Fibroblast of lung (primary cell): ENCODE measurements at regions not wholly inside any gene's neighbourhood (a gene's known extent, or its start where the extent isn't known, plus 50 kb on each side); places are given as distances from the start of the nearest gene placed in this dataset.
A peak's percentile ranks its signal among the peaks of the same experiment; 100 is the strongest.

Experiments
- DNase-seq, 2 donors: peaks; one replicate each; pipeline versions ENCODE4 v3.0.0 to v3.0.0-alpha.2; 2010; ENCODE audit warnings: low read depth in 2 of 2
- H2AFZ ChIP-seq: 2 replicates; pipeline ENCODE4 v1.5.1; 2012; ENCODE audit warnings: low read length, control low read depth, inconsistent platforms
- H3K27ac ChIP-seq: 2 replicates; pipeline ENCODE4 v1.5.1; 2011; ENCODE audit warnings: low read length, control low read depth; ENCODE audit not compliant: insufficient read depth
- H3K27me3 ChIP-seq: 2 replicates; pipeline ENCODE4 v1.5.1; 2011; ENCODE audit warnings: mild to moderate bottlenecking, low read length; ENCODE audit not compliant: control insufficient read depth, insufficient read depth
- H3K36me3 ChIP-seq: 2 replicates; pipeline ENCODE4 v1.5.1; 2011; ENCODE audit warnings: low read length; ENCODE audit not compliant: control insufficient read depth, insufficient read depth
- H3K4me1 ChIP-seq: 2 replicates; pipeline ENCODE4 v1.5.1; 2011; ENCODE audit warnings: low read length; ENCODE audit not compliant: control insufficient read depth, insufficient read depth; ENCODE audit errors: extremely low read depth
- H3K4me2 ChIP-seq: 2 replicates; pipeline ENCODE4 v1.5.1; 2011; ENCODE audit warnings: low read length, control low read depth; ENCODE audit not compliant: insufficient read depth; ENCODE audit errors: extremely low read depth
- H3K4me3 ChIP-seq, 4 experiments: fragments of 200-600 bp in 1 of 4; sonication (generic) in 1 of 4; replicated peaks in 1 of 4; 2 replicates each; pipeline ENCODE4 v1.5.1; 2011 to 2016; ENCODE audit warnings: low read length in 4 of 4, low read depth in 3 of 4, mild to moderate bottlenecking in 3 of 4, control low read depth in 2 of 4, inconsistent platforms in 1 of 4, mixed read lengths in 1 of 4; ENCODE audit not compliant: insufficient read depth in 1 of 4; ENCODE audit errors: control extremely low read depth in 1 of 4
- H3K79me2 ChIP-seq: 2 replicates; pipeline ENCODE4 v1.5.1; 2012; ENCODE audit warnings: mild to moderate bottlenecking, low read length, inconsistent platforms; ENCODE audit not compliant: control insufficient read depth, insufficient read depth
- H3K9ac ChIP-seq: 2 replicates; pipeline ENCODE4 v1.5.1; 2011; ENCODE audit warnings: mild to moderate bottlenecking, low read length, control low read depth; ENCODE audit not compliant: insufficient read depth
- H3K9me3 ChIP-seq: 2 replicates; pipeline ENCODE4 v1.5.1; 2012; ENCODE audit warnings: low read depth, low read length; ENCODE audit not compliant: control insufficient read depth, insufficient read depth
- H4K20me1 ChIP-seq: 2 replicates; pipeline ENCODE4 v1.5.1; 2011; ENCODE audit warnings: low read length; ENCODE audit not compliant: control insufficient read depth, insufficient read depth; ENCODE audit errors: extremely low read depth
- EZH2 ChIP-seq: IDR thresholded peaks from 2 replicates; pipeline ENCODE4 v1.5.1; 2012; ENCODE audit warnings: low read length, control low read depth, mild to moderate bottlenecking; ENCODE audit errors: missing control alignments
- TF ChIP-seq, protein P1 (sequence below), 2 donors: IDR thresholded peaks in 1 of 2; conservative IDR thresholded peaks in 1 of 2; 1 replicate in 1 of 2; 2 replicates in 1 of 2; pipeline ENCODE4 v1.5.1; 2011 to 2012; ENCODE audit warnings: low read length in 2 of 2, control low read depth in 1 of 2, inconsistent platforms in 1 of 2, low read depth in 1 of 2, mild to moderate bottlenecking in 1 of 2

DNA sequence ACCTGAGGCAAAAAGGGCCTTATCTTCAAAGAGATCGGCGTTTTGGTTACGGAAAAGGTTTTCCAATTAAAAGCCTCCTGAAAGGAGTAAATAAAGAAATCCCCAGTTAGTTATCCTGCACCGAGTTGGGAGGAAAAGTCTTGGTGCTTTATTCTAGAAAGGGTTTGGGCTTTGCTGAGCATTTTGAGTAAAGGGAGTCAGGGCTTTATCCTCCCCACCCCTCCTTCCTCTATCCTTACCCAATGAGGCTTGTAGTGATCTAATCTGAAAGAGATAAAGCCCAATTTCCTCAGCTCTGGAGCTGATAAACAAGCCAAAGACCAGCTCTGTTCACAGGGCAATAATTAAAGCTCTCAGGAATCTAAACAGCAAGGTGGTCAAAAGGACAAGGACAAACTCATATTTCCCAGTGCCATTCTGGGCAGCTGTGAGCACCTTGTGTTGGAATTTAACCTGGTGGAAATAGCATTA is 188.9 kb upstream of the TSC22D1 start:
- no peak for DNase-seq
- no peaks in the 10 kb centered on the region for H4K20me1 ChIP-seq
- no peak overlapping the region for H3K4me2 ChIP-seq

GRCh38 chr13:44764302-44764692 is 188.2 kb upstream of the TSC22D1 start:
- no peaks in the 10 kb centered on the region for H4K20me1 ChIP-seq
- H3K4me1 ChIP-seq = no peaks in the 10 kb centered on the region
- H3K27ac ChIP-seq = no peak overlapping the region
- H3K9ac ChIP-seq = no peak overlapping the region
- TF ChIP-seq, protein P1, sequence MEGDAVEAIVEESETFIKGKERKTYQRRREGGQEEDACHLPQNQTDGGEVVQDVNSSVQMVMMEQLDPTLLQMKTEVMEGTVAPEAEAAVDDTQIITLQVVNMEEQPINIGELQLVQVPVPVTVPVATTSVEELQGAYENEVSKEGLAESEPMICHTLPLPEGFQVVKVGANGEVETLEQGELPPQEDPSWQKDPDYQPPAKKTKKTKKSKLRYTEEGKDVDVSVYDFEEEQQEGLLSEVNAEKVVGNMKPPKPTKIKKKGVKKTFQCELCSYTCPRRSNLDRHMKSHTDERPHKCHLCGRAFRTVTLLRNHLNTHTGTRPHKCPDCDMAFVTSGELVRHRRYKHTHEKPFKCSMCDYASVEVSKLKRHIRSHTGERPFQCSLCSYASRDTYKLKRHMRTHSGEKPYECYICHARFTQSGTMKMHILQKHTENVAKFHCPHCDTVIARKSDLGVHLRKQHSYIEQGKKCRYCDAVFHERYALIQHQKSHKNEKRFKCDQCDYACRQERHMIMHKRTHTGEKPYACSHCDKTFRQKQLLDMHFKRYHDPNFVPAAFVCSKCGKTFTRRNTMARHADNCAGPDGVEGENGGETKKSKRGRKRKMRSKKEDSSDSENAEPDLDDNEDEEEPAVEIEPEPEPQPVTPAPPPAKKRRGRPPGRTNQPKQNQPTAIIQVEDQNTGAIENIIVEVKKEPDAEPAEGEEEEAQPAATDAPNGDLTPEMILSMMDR (conservative IDR thresholded peaks at IDR 0.05 in 1 of 2, IDR thresholded peaks at IDR 0.05 in 1 of 2; ENCODE audit: low read depth in 1 of 2, low read length in 2 of 2) = no peak
- TF ChIP-seq EZH2 = no peak
- H3K9me3 ChIP-seq = no peaks in the 10 kb centered on the region
- H3K79me2 ChIP-seq = no peaks in the 10 kb centered on the region
- no peak overlapping the region for H3K4me2 ChIP-seq
- H3K27me3 ChIP-seq = no peaks in the 10 kb centered on the region
- no peak overlapping the region for H3K4me3 ChIP-seq
- no peaks in the 10 kb centered on the region for H3K36me3 ChIP-seq
- DNase-seq = peak in 1 of 2 donors; percentile 45
- no peak overlapping the region for H2AFZ ChIP-seq

More for the DNA sequence above, 188.9 kb upstream of the TSC22D1 start:
- H2AFZ ChIP-seq = no peak overlapping the region
- TF ChIP-seq, protein P1 (conservative IDR thresholded peaks at IDR 0.05 in 1 of 2, IDR thresholded peaks at IDR 0.05 in 1 of 2; ENCODE audit: low read depth in 1 of 2, low read length in 2 of 2) = no peak
- no peak for TF ChIP-seq EZH2
- H3K79me2 ChIP-seq = no peaks in the 10 kb centered on the region
- H3K36me3 ChIP-seq = no peaks in the 10 kb centered on the region
- H3K4me3 ChIP-seq = no peak overlapping the region
- no peaks in the 10 kb centered on the region for H3K27me3 ChIP-seq
- no peak overlapping the region for H3K9ac ChIP-seq
- no peak overlapping the region for H3K27ac ChIP-seq
- H3K9me3 ChIP-seq = no peaks in the 10 kb centered on the region
- H3K4me1 ChIP-seq = no peaks in the 10 kb centered on the region

- Histone ChIP-seq H3K4me3 (no peak overlapping the region), H3K4me1 (no peaks in the 10 kb centered on the region), H3K9ac (no peak overlapping the region), H3K9me3 (no peaks in the 10 kb centered on the region), H3K79me2 (no peaks in the 10 kb centered on the region), H3K27me3 (no peaks in the 10 kb centered on the region), H2AFZ (no peak overlapping the region), H4K20me1 (no peaks in the 10 kb centered on the region), H3K36me3 (no peaks in the 10 kb centered on the region), H3K4me2 (no peak overlapping the region), H3K27ac (no peak overlapping the region)
- DNase-seq = peak in 1 of 2 donors; percentile 46
- no peak for TF ChIP-seq EZH2
- TF ChIP-seq, protein P1 (conservative IDR thresholded peaks at IDR 0.05 in 1 of 2, IDR thresholded peaks at IDR 0.05 in 1 of 2; ENCODE audit: low read depth in 1 of 2, low read length in 2 of 2) = no peak
These were observed 187.6 kb upstream of the TSC22D1 start for GRCh38 chr13:44763615-44764301.
